HEK293 (cell line): ENCODE measurements at regions not wholly inside any gene's neighbourhood (a gene's known extent, or its start where the extent isn't known, plus 50 kb on each side); places are given as distances from the start of the nearest gene placed in this dataset.
A peak's percentile ranks its signal among the peaks of the same experiment; 100 is the strongest.

Experiments
- CTCF ChIA-PET: fragments of 350-600 bp; formaldehyde crosslinking; extraction: SDS; loops from one replicate; lab custom pipeline; 2021; ENCODE audit warnings: antibody characterized with exemption; lab: Yijun Ruan, JAX
- POLR2A ChIA-PET: fragments of 300-600 bp; formaldehyde crosslinking; extraction: SDS; loops from one replicate; lab custom pipeline; 2020; ENCODE audit warnings: antibody characterized with exemption, inconsistent platforms; lab: Yijun Ruan, JAX
- H3K27ac ChIP-seq: fragments of 200-500 bp; sonication (Bioruptor generic); 2 replicates; pipeline ENCODE4 v1.5.1; 2014; ENCODE audit warnings: low read depth, low read length, control low read depth, inconsistent platforms; ENCODE audit errors: extremely low read depth
- H3K36me3 ChIP-seq, 2 experiments: fragments of 200-500 bp in 1 of 2; sonication (Bioruptor generic) in 1 of 2; 1 replicate in 1 of 2; 2 replicates in 1 of 2; pipeline ENCODE4 v1.5.1; 2014 to 2017; ENCODE audit warnings: inconsistent platforms in 2 of 2, low read length in 2 of 2; ENCODE audit not compliant: control insufficient read depth in 2 of 2, insufficient read depth in 1 of 2
- H3K4me1 ChIP-seq: fragments of 200-500 bp; sonication (Bioruptor generic); 2 replicates; pipeline ENCODE4 v1.5.1; 2014; ENCODE audit warnings: mild to moderate bottlenecking, low read length, inconsistent platforms; ENCODE audit not compliant: control insufficient read depth, insufficient read depth
- H3K4me3 ChIP-seq: 2 replicates; pipeline ENCODE4 v1.5.1; 2011; ENCODE audit warnings: low read depth, mild to moderate bottlenecking, control low read depth, low read length, moderate library complexity
- H3K9me3 ChIP-seq: fragments of 200-500 bp; sonication (Bioruptor generic); 2 replicates; pipeline ENCODE4 v1.5.1; 2014; ENCODE audit warnings: low read depth, low read length, inconsistent platforms; ENCODE audit not compliant: control insufficient read depth, insufficient read depth
- CTCF ChIP-seq: fragments of 450-650 bp; formaldehyde crosslinking; IDR thresholded peaks from 2 replicates; pipeline ENCODE4 v1.5.1; 2016; ENCODE audit warnings: missing biosample characterization, missing genetic modification characterization
- HOXA7 ChIP-seq: sonication (generic); formaldehyde crosslinking; IDR thresholded peaks from 2 replicates; pipeline ENCODE4 v1.8.1; 2022; ENCODE audit warnings: missing genetic modification reagents, borderline replicate concordance
- MEIS1 ChIP-seq: sonication (generic); formaldehyde crosslinking; IDR thresholded peaks from 2 replicates; pipeline ENCODE4 v1.8.1; 2022; ENCODE audit warnings: missing genetic modification reagents, mild to moderate bottlenecking, borderline replicate concordance
- PRDM1 ChIP-seq: fragments of 450-650 bp; formaldehyde crosslinking; IDR thresholded peaks from 2 replicates; pipeline ENCODE4; 2016; ENCODE audit warnings: missing biosample characterization, missing genetic modification characterization
- SP7 ChIP-seq: fragments of 450-650 bp; formaldehyde crosslinking; IDR thresholded peaks from 2 replicates; pipeline ENCODE4 v1.5.1; 2016; ENCODE audit warnings: missing biosample characterization, missing genetic modification characterization
- WT1 ChIP-seq: fragments of 450-650 bp; formaldehyde crosslinking; IDR thresholded peaks from 2 replicates; pipeline ENCODE4 v1.5.1; 2016; ENCODE audit warnings: missing biosample characterization, missing genetic modification characterization
- ZBTB17 ChIP-seq: fragments of 450-650 bp; formaldehyde crosslinking; IDR thresholded peaks from 2 replicates; pipeline ENCODE4 v1.5.1; 2016; ENCODE audit warnings: missing biosample characterization, missing genetic modification characterization
- ZBTB20 ChIP-seq: fragments of 450-650 bp; formaldehyde crosslinking; IDR thresholded peaks from 2 replicates; pipeline ENCODE4 v1.5.1; 2016; ENCODE audit warnings: missing biosample characterization, missing genetic modification characterization
- ZFHX2 ChIP-seq: fragments of 450-650 bp; formaldehyde crosslinking; conservative IDR thresholded peaks from 2 replicates; pipeline ENCODE4 v1.5.1; 2016; ENCODE audit warnings: missing biosample characterization, missing genetic modification characterization
- ZFP37 ChIP-seq: fragments of 450-650 bp; formaldehyde crosslinking; IDR thresholded peaks from 2 replicates; pipeline ENCODE4 v1.5.1; 2016; ENCODE audit warnings: missing biosample characterization, missing genetic modification characterization
- ZNF10 ChIP-seq: fragments of 450-650 bp; formaldehyde crosslinking; IDR thresholded peaks from 2 replicates; pipeline ENCODE4 v1.5.1; 2017; ENCODE audit warnings: missing biosample characterization, missing genetic modification characterization
- ZNF138 ChIP-seq: fragments of 450-650 bp; formaldehyde crosslinking; IDR thresholded peaks from 2 replicates; pipeline ENCODE4 v1.5.1; 2016; ENCODE audit warnings: missing biosample characterization, missing genetic modification characterization, borderline replicate concordance
- ZNF214 ChIP-seq: fragments of 450-650 bp; formaldehyde crosslinking; IDR thresholded peaks from 2 replicates; pipeline ENCODE4 v1.5.1; 2017; ENCODE audit warnings: missing biosample characterization, mild to moderate bottlenecking, missing genetic modification characterization, borderline replicate concordance
- ZNF26 ChIP-seq: fragments of 450-650 bp; formaldehyde crosslinking; IDR thresholded peaks from 2 replicates; pipeline ENCODE4 v1.5.1; 2016; ENCODE audit warnings: missing biosample characterization, missing genetic modification characterization
- ZNF274 ChIP-seq, 2 experiments: fragments of 200-500 bp in 1 of 2; fragments of 450-650 bp in 1 of 2; sonication (Bioruptor generic) in 1 of 2; formaldehyde crosslinking in 1 of 2; IDR thresholded peaks; 2 replicates each; pipeline versions ENCODE4 v1.5.1 to v1.6.1; 2014 to 2016; ENCODE audit warnings: borderline replicate concordance in 1 of 2, inconsistent platforms in 1 of 2, low read length in 1 of 2, missing biosample characterization in 1 of 2, missing genetic modification characterization in 1 of 2
- ZNF560 ChIP-seq: fragments of 450-650 bp; formaldehyde crosslinking; IDR thresholded peaks from 2 replicates; pipeline ENCODE4 v1.5.1; 2017; ENCODE audit warnings: missing biosample characterization, missing genetic modification characterization, borderline replicate concordance
- ZNF776 ChIP-seq: fragments of 450-650 bp; formaldehyde crosslinking; IDR thresholded peaks from 2 replicates; pipeline ENCODE4 v1.5.0; 2017; ENCODE audit warnings: missing biosample characterization, missing genetic modification characterization, borderline replicate concordance
- ZNF777 ChIP-seq: fragments of 450-650 bp; formaldehyde crosslinking; IDR thresholded peaks from 2 replicates; pipeline ENCODE4 v1.5.1; 2017; ENCODE audit warnings: missing biosample characterization, missing genetic modification characterization, borderline replicate concordance
- ZNF792 ChIP-seq: fragments of 450-650 bp; formaldehyde crosslinking; IDR thresholded peaks from 2 replicates; pipeline ENCODE4 v1.5.1; 2016; ENCODE audit warnings: missing biosample characterization, missing genetic modification characterization
- ZNF830 ChIP-seq: fragments of 450-650 bp; IDR thresholded peaks from 2 replicates; pipeline ENCODE4 v1.5.0; 2018; ENCODE audit warnings: missing biosample characterization, missing genetic modification characterization, low read depth, mild to moderate bottlenecking, moderate library complexity
- TF ChIP-seq, protein P1 (sequence below): fragments of 450-650 bp; formaldehyde crosslinking; IDR thresholded peaks from 2 replicates; pipeline ENCODE4 v1.5.1; 2016; ENCODE audit warnings: missing biosample characterization, missing genetic modification characterization
- TF ChIP-seq, protein P2 (sequence below): fragments of 450-650 bp; formaldehyde crosslinking; IDR thresholded peaks from 2 replicates; pipeline ENCODE4 v1.5.0; 2017; ENCODE audit warnings: missing biosample characterization, missing genetic modification characterization, borderline replicate concordance

DNA sequence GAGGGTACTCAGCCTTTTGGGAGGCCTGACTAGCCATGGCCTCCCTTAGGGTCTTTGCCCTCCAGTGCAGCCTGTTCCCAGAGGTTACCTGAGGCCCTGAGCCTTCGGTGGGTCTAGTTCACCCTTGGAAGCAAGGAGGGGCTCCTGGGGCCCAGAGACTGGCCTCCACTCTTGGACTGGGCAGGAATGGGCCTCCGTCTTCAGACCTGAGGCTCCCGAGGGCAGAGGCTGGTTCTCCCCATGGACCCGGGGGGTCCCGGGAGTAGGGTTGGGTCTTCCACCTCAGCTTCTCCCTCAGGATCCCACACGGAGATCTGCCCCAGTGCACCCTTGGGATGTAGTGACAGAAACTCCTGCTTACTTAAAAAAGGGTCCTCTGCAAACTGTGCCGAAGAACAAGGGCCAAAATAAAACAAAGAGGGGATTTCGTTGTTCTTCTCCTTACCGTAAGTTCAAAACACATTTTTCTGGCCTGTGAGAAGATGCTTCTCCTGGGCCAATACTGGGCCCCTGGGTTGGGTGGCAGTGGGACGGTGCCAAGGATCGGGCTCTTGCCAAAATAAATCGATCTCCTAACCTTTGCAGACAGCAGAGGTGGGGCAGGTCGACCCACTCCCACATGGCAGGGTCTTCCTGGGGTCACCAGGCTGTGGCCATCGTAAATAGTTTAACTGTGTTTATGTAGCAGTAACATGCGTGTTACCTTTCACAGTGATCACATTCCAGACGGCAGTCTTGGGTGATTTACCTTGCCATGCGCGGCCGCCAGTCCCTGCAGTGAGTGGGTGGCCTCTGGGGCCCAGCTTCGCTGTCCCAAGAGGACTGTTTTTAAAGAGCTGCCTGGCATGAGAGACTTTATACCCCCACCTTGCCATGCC, 151.8 kb downstream of the VEGFA start:
- peak; percentile 51; the same call in 1 of the 2 replicates for TF ChIP-seq ZBTB20 (tag by site-specific recombination)
- no peak for TF ChIP-seq WT1 (tag by site-specific recombination)
- 0 out of 2 replicates have a peak, but pooled peaks have one; percentile 10 for TF ChIP-seq ZFHX2
- TF ChIP-seq, all 188 proteins: peak for 2
- ChIA-PET POLR2A (no interaction called here), CTCF (interaction anchor here (0.7 kb wide), 1 partner anchor 161 kb away, joined by 3 read pairs; no protein-coding TSS in a partner anchor)
- H3K4me3 ChIP-seq: no peak overlapping the region
- H3K27ac ChIP-seq: no peak overlapping the region
- H3K9me3 ChIP-seq: no peaks in the 10 kb centered on the region
- H3K36me3 ChIP-seq: no peaks in the 10 kb centered on the region
- H3K4me1 ChIP-seq: peaks cover 7% of the 10 kb centered on the region

GRCh38 chr6:43921039-43921438, 151.0 kb downstream of the VEGFA start:
- H3K4me3 ChIP-seq: no peak overlapping the region
- H3K9me3 ChIP-seq: no peaks in the 10 kb centered on the region
- no peaks in the 10 kb centered on the region for H3K36me3 ChIP-seq
- CTCF ChIA-PET: interaction anchor here (0.7 kb wide), 1 partner anchor 162 kb away, joined by 3 read pairs; no protein-coding TSS in a partner anchor
- TF ChIP-seq ZNF10 (tag by site-specific recombination): no peak
- TF ChIP-seq ZNF26 (tag by site-specific recombination): no peak
- TF ChIP-seq, protein P1, sequence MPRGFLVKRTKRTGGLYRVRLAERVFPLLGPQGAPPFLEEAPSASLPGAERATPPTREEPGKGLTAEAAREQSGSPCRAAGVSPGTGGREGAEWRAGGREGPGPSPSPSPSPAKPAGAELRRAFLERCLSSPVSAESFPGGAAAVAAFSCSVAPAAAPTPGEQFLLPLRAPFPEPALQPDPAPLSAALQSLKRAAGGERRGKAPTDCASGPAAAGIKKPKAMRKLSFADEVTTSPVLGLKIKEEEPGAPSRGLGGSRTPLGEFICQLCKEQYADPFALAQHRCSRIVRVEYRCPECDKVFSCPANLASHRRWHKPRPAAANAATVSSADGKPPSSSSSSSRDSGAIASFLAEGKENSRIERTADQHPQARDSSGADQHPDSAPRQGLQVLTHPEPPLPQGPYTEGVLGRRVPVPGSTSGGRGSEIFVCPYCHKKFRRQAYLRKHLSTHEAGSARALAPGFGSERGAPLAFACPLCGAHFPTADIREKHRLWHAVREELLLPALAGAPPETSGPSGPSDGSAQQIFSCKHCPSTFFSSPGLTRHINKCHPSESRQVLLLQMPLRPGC (tag by site-specific recombination): no peak
- TF ChIP-seq MEIS1: no peak
- no peak for TF ChIP-seq ZNF560 (tag by site-specific recombination)
- no peak for TF ChIP-seq ZFP37 (tag by site-specific recombination)
- no peak for TF ChIP-seq ZNF214 (tag by site-specific recombination)
- no peak for TF ChIP-seq ZNF776
- H3K27ac ChIP-seq: no peak overlapping the region
- H3K4me1 ChIP-seq: no peaks in the 10 kb centered on the region; the same call in 1 of the 2 replicates
- POLR2A ChIA-PET: no interaction called here

GRCh38 chr6:43919774-43920173, 149.8 kb downstream of the VEGFA start:
- no peaks in the 10 kb centered on the region for H3K4me1 ChIP-seq
- no peaks in the 10 kb centered on the region for H3K9me3 ChIP-seq
- POLR2A ChIA-PET: no interaction called here
- H3K27ac ChIP-seq: no peak overlapping the region
- CTCF ChIA-PET: interaction anchor here (0.5 to 0.6 kb wide), 2 partner anchors 79 to 311 kb away, joined by 4 read pairs; no protein-coding TSS in a partner anchor
- no peaks in the 10 kb centered on the region for H3K36me3 ChIP-seq
- H3K4me3 ChIP-seq: no peak overlapping the region
- TF ChIP-seq CTCF (tag by site-specific recombination): no peak
- no peak for TF ChIP-seq PRDM1 (tag by site-specific recombination)
- TF ChIP-seq ZNF792 (tag by site-specific recombination): no peak
- no peak for TF ChIP-seq SP7 (tag by site-specific recombination)
- no peak for TF ChIP-seq ZNF138 (tag by site-specific recombination)
- TF ChIP-seq, protein P2, sequence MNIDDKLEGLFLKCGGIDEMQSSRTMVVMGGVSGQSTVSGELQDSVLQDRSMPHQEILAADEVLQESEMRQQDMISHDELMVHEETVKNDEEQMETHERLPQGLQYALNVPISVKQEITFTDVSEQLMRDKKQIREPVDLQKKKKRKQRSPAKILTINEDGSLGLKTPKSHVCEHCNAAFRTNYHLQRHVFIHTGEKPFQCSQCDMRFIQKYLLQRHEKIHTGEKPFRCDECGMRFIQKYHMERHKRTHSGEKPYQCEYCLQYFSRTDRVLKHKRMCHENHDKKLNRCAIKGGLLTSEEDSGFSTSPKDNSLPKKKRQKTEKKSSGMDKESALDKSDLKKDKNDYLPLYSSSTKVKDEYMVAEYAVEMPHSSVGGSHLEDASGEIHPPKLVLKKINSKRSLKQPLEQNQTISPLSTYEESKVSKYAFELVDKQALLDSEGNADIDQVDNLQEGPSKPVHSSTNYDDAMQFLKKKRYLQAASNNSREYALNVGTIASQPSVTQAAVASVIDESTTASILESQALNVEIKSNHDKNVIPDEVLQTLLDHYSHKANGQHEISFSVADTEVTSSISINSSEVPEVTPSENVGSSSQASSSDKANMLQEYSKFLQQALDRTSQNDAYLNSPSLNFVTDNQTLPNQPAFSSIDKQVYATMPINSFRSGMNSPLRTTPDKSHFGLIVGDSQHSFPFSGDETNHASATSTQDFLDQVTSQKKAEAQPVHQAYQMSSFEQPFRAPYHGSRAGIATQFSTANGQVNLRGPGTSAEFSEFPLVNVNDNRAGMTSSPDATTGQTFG (tag by site-specific recombination): no peak
- no peak for TF ChIP-seq HOXA7 (CRISPR knock-in tag)
- TF ChIP-seq MEIS1: no peak
- TF ChIP-seq ZNF777 (tag by site-specific recombination): no peak
- TF ChIP-seq ZNF274 (IDR thresholded peaks at IDR 0.05; ENCODE audit: low read length): no peak
- no peak for TF ChIP-seq ZNF274 (tag by site-specific recombination; IDR thresholded peaks at IDR 0.05; ENCODE audit: borderline replicate concordance)
- no peak for TF ChIP-seq ZNF830 (tag by site-specific recombination)
- no peak for TF ChIP-seq ZBTB17
